Ishikawa (cell line): ENCODE measurements at regions not wholly inside any gene's neighbourhood (a gene's known extent, or its start where the extent isn't known, plus 50 kb on each side); places are given as distances from the start of the nearest gene placed in this dataset.

Source experiments
- EP300 ChIP-seq: IDR thresholded peaks from 2 replicates; pipeline ENCODE4 v1.6.1; 2012; ENCODE audit warnings: borderline replicate concordance
- RAD21 ChIP-seq: IDR thresholded peaks from 2 replicates; pipeline ENCODE4 v1.6.1; 2012; ENCODE audit warnings: low read depth

DNA sequence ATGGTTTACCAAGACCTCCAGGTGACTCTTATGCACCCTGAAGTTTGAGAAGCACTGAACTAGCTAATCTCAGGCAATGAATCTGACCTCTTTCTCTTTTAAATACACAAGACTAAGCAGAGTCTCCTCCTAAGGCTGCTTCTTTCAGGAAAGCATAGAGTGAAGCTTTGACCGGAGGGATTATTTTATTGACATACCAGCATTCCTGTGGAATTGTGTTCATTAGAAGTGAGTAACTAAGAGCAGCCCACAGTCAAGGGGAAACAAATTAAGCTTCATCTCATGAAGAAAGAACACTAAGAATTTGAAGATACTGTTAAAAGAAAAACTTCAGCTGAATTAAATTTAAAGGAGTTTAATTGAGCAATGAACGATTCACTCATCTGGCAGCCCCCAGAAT lies 963.5 kb downstream of the NTRK3 start:
- TF ChIP-seq RAD21 (no peak), EP300 (no peak)
